ENCODE measurements at regions not wholly inside any gene's neighbourhood (a gene's known extent, or its start where the extent isn't known, plus 50 kb on each side); places are given as distances from the start of the nearest gene placed in this dataset.

DNA sequence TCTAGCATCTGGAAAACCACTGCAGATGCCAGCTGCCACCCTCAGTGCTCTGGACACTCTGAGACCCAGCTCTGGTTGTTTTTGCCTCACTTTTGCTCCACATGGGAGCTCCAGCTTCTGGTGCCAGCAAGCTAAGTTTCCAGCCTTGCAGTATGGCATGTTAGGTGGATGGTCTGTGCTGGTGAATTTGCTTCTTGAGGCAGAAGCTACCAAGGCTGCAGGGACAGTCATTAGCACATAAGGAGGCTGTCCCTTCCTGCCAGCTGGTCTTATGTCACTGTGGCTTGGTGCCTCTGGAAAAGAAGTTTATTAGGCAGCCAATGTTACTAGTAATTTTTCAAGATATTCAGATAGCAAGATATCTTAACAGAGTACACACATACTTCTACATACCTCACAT, 64.2 kb upstream of the CSRP2 start:
- TF ChIP-seq, protein P1, sequence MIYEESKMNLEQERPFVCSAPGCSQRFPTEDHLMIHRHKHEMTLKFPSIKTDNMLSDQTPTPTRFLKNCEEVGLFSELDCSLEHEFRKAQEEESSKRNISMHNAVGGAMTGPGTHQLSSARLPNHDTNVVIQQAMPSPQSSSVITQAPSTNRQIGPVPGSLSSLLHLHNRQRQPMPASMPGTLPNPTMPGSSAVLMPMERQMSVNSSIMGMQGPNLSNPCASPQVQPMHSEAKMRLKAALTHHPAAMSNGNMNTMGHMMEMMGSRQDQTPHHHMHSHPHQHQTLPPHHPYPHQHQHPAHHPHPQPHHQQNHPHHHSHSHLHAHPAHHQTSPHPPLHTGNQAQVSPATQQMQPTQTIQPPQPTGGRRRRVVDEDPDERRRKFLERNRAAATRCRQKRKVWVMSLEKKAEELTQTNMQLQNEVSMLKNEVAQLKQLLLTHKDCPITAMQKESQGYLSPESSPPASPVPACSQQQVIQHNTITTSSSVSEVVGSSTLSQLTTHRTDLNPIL (CRISPR knock-in tag; IDR thresholded peaks at IDR 0.05; ENCODE audit: low read depth): no peak
- TF ChIP-seq ZC3H10 (CRISPR knock-in tag; IDR thresholded peaks at IDR 0.05) (no peak), BACH2 (CRISPR knock-in tag; IDR thresholded peaks at IDR 0.05; ENCODE audit: borderline replicate concordance) (no peak), TCF4 (CRISPR knock-in tag; IDR thresholded peaks at IDR 0.05; ENCODE audit: borderline replicate concordance) (no peak), ZFP30 (CRISPR knock-in tag; IDR thresholded peaks at IDR 0.05) (no peak), SNAI2 (CRISPR knock-in tag; IDR thresholded peaks at IDR 0.05) (no peak)
- ATAC-seq: peak; percentile 59

DNA sequence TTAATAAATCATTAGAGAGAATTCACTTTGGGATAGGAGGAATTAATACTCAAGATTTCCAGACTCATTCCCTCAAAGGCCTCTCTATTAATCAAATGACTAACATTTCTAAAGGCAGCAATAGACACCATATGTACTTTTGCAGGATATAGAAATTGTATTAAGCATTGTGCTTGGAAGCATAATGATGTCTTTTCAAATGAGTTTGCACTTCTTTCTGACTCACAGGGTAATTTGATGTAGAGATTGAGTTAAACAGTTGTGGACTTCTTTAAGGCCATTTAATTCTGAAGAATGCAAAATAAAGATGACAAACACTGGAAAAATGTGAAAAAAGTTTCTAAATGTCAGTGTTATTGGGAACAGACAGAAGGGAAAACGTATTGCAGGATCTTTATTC, 63.4 kb upstream of the CSRP2 start:
- TF ChIP-seq ZFP3 (CRISPR knock-in tag; IDR thresholded peaks at IDR 0.05) (no peak), SNAI2 (CRISPR knock-in tag; IDR thresholded peaks at IDR 0.05) (no peak), ZNF70 (CRISPR knock-in tag; IDR thresholded peaks at IDR 0.05) (no peak), CSDC2 (CRISPR knock-in tag; IDR thresholded peaks at IDR 0.05) (no peak), RARB (CRISPR knock-in tag; IDR thresholded peaks at IDR 0.05) (0 out of 2 replicates have a peak, but pooled peaks have one; percentile 43), ZFP30 (CRISPR knock-in tag; IDR thresholded peaks at IDR 0.05) (no peak), ISL1 (CRISPR knock-in tag; IDR thresholded peaks at IDR 0.05) (peak; percentile 94), ZNF8 (CRISPR knock-in tag; IDR thresholded peaks at IDR 0.05) (no peak), OSR1 (CRISPR knock-in tag; IDR thresholded peaks at IDR 0.05) (no peak; the same call in 1 of the 2 replicates), PPARA (CRISPR knock-in tag; IDR thresholded peaks at IDR 0.05; ENCODE audit: borderline replicate concordance) (no peak), TOX (CRISPR knock-in tag; IDR thresholded peaks at IDR 0.05; ENCODE audit: borderline replicate concordance) (peak; percentile 84), ZC3H10 (CRISPR knock-in tag; IDR thresholded peaks at IDR 0.05) (peak; percentile 84), ARNTL (CRISPR knock-in tag; IDR thresholded peaks at IDR 0.05; ENCODE audit: borderline replicate concordance, low read depth) (no peak), GLIS3 (CRISPR knock-in tag; IDR thresholded peaks at IDR 0.05) (no peak), ESRRG (CRISPR knock-in tag; IDR thresholded peaks at IDR 0.05) (no peak), TCF4 (CRISPR knock-in tag; IDR thresholded peaks at IDR 0.05; ENCODE audit: borderline replicate concordance) (peak; percentile 19; the same call in 1 of the 2 replicates)
- TF ChIP-seq, protein P2, sequence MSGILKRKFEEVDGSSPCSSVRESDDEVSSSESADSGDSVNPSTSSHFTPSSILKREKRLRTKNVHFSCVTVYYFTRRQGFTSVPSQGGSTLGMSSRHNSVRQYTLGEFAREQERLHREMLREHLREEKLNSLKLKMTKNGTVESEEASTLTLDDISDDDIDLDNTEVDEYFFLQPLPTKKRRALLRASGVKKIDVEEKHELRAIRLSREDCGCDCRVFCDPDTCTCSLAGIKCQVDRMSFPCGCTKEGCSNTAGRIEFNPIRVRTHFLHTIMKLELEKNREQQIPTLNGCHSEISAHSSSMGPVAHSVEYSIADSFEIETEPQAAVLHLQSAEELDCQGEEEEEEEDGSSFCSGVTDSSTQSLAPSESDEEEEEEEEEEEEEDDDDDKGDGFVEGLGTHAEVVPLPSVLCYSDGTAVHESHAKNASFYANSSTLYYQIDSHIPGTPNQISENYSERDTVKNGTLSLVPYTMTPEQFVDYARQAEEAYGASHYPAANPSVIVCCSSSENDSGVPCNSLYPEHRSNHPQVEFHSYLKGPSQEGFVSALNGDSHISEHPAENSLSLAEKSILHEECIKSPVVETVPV (CRISPR knock-in tag; IDR thresholded peaks at IDR 0.05): no peak
- TF ChIP-seq, protein P3, sequence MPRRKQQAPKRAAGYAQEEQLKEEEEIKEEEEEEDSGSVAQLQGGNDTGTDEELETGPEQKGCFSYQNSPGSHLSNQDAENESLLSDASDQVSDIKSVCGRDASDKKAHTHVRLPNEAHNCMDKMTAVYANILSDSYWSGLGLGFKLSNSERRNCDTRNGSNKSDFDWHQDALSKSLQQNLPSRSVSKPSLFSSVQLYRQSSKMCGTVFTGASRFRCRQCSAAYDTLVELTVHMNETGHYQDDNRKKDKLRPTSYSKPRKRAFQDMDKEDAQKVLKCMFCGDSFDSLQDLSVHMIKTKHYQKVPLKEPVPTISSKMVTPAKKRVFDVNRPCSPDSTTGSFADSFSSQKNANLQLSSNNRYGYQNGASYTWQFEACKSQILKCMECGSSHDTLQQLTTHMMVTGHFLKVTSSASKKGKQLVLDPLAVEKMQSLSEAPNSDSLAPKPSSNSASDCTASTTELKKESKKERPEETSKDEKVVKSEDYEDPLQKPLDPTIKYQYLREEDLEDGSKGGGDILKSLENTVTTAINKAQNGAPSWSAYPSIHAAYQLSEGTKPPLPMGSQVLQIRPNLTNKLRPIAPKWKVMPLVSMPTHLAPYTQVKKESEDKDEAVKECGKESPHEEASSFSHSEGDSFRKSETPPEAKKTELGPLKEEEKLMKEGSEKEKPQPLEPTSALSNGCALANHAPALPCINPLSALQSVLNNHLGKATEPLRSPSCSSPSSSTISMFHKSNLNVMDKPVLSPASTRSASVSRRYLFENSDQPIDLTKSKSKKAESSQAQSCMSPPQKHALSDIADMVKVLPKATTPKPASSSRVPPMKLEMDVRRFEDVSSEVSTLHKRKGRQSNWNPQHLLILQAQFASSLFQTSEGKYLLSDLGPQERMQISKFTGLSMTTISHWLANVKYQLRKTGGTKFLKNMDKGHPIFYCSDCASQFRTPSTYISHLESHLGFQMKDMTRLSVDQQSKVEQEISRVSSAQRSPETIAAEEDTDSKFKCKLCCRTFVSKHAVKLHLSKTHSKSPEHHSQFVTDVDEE (CRISPR knock-in tag; IDR thresholded peaks at IDR 0.05): no peak
- TF ChIP-seq, protein P4, sequence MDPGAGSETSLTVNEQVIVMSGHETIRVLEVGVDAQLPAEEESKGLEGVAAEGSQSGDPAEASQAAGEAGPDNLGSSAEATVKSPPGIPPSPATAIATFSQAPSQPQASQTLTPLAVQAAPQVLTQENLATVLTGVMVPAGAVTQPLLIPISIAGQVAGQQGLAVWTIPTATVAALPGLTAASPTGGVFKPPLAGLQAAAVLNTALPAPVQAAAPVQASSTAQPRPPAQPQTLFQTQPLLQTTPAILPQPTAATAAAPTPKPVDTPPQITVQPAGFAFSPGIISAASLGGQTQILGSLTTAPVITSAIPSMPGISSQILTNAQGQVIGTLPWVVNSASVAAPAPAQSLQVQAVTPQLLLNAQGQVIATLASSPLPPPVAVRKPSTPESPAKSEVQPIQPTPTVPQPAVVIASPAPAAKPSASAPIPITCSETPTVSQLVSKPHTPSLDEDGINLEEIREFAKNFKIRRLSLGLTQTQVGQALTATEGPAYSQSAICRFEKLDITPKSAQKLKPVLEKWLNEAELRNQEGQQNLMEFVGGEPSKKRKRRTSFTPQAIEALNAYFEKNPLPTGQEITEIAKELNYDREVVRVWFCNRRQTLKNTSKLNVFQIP (CRISPR knock-in tag; IDR thresholded peaks at IDR 0.05; ENCODE audit: borderline replicate concordance, low read depth): 0 out of 2 replicates have a peak, but pooled peaks have one; percentile 73
- TF ChIP-seq, protein P1 (CRISPR knock-in tag; IDR thresholded peaks at IDR 0.05; ENCODE audit: low read depth): no peak
- TF ChIP-seq, protein P5, sequence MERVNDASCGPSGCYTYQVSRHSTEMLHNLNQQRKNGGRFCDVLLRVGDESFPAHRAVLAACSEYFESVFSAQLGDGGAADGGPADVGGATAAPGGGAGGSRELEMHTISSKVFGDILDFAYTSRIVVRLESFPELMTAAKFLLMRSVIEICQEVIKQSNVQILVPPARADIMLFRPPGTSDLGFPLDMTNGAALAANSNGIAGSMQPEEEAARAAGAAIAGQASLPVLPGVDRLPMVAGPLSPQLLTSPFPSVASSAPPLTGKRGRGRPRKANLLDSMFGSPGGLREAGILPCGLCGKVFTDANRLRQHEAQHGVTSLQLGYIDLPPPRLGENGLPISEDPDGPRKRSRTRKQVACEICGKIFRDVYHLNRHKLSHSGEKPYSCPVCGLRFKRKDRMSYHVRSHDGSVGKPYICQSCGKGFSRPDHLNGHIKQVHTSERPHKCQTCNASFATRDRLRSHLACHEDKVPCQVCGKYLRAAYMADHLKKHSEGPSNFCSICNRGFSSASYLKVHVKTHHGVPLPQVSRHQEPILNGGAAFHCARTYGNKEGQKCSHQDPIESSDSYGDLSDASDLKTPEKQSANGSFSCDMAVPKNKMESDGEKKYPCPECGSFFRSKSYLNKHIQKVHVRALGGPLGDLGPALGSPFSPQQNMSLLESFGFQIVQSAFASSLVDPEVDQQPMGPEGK (CRISPR knock-in tag; IDR thresholded peaks at IDR 0.05; ENCODE audit: borderline replicate concordance): peak; percentile 89; the same call in 1 of the 2 replicates
- ATAC-seq: peak; percentile 84
